Thymus (tissue), 11 donors: ENCODE measurements at regions not wholly inside any gene's neighbourhood (a gene's known extent, or its start where the extent isn't known, plus 50 kb on each side); places are given as distances from the start of the nearest gene placed in this dataset.

Experiments
- DNase-seq, 9 donors: peaks; one replicate each; pipeline ENCODE4 v3.0.0-alpha.2; 2013; ENCODE audit warnings: low spot score in 9 of 9, low read depth in 6 of 9, missing footprints in 1 of 9
- H3K27ac ChIP-seq, 2 donors: one replicate each; pipeline ENCODE4 v1.5.1; 2013; ENCODE audit warnings: control low read depth in 1 of 2, low read depth in 1 of 2, low read length in 1 of 2, mild to moderate bottlenecking in 1 of 2, moderate library complexity in 1 of 2
- H3K27me3 ChIP-seq, 2 donors: one replicate each; pipeline ENCODE4 v1.5.1; 2013; ENCODE audit warnings: low read length in 1 of 2; ENCODE audit not compliant: control insufficient read depth in 2 of 2, insufficient read depth in 1 of 2
- H3K36me3 ChIP-seq, 2 donors: one replicate each; pipeline ENCODE4 v1.5.1; 2013; ENCODE audit warnings: low read length in 1 of 2, mild to moderate bottlenecking in 1 of 2, moderate library complexity in 1 of 2; ENCODE audit not compliant: control insufficient read depth in 2 of 2, insufficient read depth in 2 of 2
- H3K4me1 ChIP-seq, 2 donors: one replicate each; pipeline ENCODE4 v1.5.1; 2013; ENCODE audit warnings: low read length in 2 of 2; ENCODE audit not compliant: control insufficient read depth in 2 of 2, insufficient read depth in 2 of 2
- H3K4me3 ChIP-seq, 2 donors: one replicate each; pipeline ENCODE4 v1.5.1; 2013; ENCODE audit warnings: low read length in 2 of 2, control low read depth in 1 of 2, mild to moderate bottlenecking in 1 of 2
- H3K9me3 ChIP-seq, 2 donors: one replicate each; pipeline ENCODE4 v1.5.1; 2013; ENCODE audit warnings: low read length in 1 of 2, mild to moderate bottlenecking in 1 of 2; ENCODE audit not compliant: control insufficient read depth in 2 of 2, insufficient read depth in 1 of 2
- WGBS: extraction: QIAGEN DNeasy Blood & Tissue Kit; methylation state at CpG from one replicate; pipeline ENCODE4 v1.1.7; 2013; 5-methylcytosine and 5-hydroxymethylcytosine counted together
- donor health status: healthy.

- 93% methylated on average over 16 of the region's 16 CpGs for WGBS
- no peaks in the 10 kb centered on the region for H3K27me3 ChIP-seq
- no peak overlapping the region for H3K4me3 ChIP-seq
- H3K4me1 ChIP-seq, result no peaks in the 10 kb centered on the region
- no peak overlapping the region for H3K27ac ChIP-seq
- no peaks in the 10 kb centered on the region for H3K36me3 ChIP-seq
- DNase-seq, result no peak
- peaks cover 3 to 12% of the 10 kb centered on the region in 2 donors for H3K9me3 ChIP-seq
Observed at GRCh38 chr7:53812135-53812534, 730.0 kb upstream of the VSTM2A start.

- H3K9me3 ChIP-seq, result peaks cover 0 to 8% of the 10 kb centered on the region in 2 donors
- H3K27ac ChIP-seq, result no peak overlapping the region
- no peaks in the 10 kb centered on the region for H3K27me3 ChIP-seq
- WGBS, result 90% methylated on average over 3 of the region's 3 CpGs
- no peaks in the 10 kb centered on the region for H3K36me3 ChIP-seq
- DNase-seq, result no peak
- no peak overlapping the region for H3K4me3 ChIP-seq
- H3K4me1 ChIP-seq, result no peaks in the 10 kb centered on the region
Observed at GRCh38 chr7:53835301-53835700, 706.9 kb upstream of the VSTM2A start.

DNA sequence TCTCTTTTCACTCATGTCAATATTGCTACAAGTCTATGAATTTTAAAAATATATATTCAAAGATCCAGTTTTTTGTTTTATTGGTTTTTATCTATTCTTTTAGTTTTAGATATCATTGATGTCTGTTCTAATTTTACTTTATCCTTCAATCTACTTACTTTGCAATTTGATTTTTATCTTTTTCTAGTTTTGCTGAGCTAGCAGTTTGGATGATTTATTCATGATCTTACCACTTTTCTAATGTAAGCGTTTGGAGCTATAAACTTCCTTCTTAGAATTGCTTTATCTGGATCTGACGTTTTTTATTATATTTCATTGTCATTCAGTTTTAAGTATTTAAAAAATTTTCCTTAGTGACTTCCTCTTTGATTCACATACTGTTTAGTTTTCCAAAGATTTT, 664.5 kb upstream of the VSTM2A start:
- 14% methylated on average over 2 of the region's 2 CpGs for WGBS
- H3K27me3 ChIP-seq, result no peaks in the 10 kb centered on the region
- DNase-seq, result no peak
- no peak overlapping the region for H3K27ac ChIP-seq
- H3K4me3 ChIP-seq, result no peak overlapping the region
- peaks cover 1 to 4% of the 10 kb centered on the region in 2 donors for H3K9me3 ChIP-seq
- H3K36me3 ChIP-seq, result no peaks in the 10 kb centered on the region
- no peaks in the 10 kb centered on the region for H3K4me1 ChIP-seq

- WGBS, result 94% methylated on average over 9 of the region's 9 CpGs
- H3K4me1 ChIP-seq, result no peaks in the 10 kb centered on the region
- no peak overlapping the region for H3K4me3 ChIP-seq
Observed at GRCh38 chr7:53900856-53901528, 641.2 kb upstream of the VSTM2A start.

GRCh38 chr7:53904355-53904754, 637.8 kb upstream of the VSTM2A start:
- Histone ChIP-seq H3K4me3 (no peak overlapping the region), H3K36me3 (no peaks in the 10 kb centered on the region), H3K9me3 (peaks cover 3 to 19% of the 10 kb centered on the region in 2 donors), H3K27me3 (no peaks in the 10 kb centered on the region), H3K27ac (no peak overlapping the region), H3K4me1 (no peaks in the 10 kb centered on the region)
- no peak for DNase-seq
- WGBS, result 72% methylated on average over 3 of the region's 3 CpGs

More at GRCh38 chr7:53900856-53901528, 641.2 kb upstream of the VSTM2A start:
- Histone ChIP-seq H3K36me3 (no peaks in the 10 kb centered on the region), H3K27me3 (no peaks in the 10 kb centered on the region), H3K27ac (no peak overlapping the region), H3K9me3 (peaks cover 3 to 8% of the 10 kb centered on the region in 2 donors)
- no peak for DNase-seq

DNA sequence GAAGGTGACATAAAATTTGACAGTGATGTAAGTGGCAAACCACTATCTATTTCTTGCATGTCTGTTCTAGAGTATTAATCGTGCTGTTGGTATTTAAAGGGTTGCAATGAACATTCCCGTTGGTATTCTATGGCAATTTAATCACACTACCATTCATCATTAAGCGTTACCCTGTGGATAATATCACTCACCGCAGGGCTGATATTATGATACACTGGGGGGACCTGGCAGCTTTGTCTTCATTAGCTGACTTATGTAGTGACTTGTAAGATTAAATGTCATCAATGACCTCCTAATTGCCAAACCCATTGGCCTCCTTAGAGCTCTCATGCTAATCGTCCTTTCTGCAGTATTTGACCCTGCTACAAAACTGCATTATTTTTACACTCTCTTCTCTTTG, 624.5 kb upstream of the VSTM2A start:
- no peak overlapping the region for H3K4me3 ChIP-seq
- DNase-seq, result no peak
- no peaks in the 10 kb centered on the region for H3K4me1 ChIP-seq
- no peaks in the 10 kb centered on the region for H3K27me3 ChIP-seq
- no peaks in the 10 kb centered on the region for H3K36me3 ChIP-seq
- WGBS, result 88% methylated on average over 5 of the region's 5 CpGs
- H3K27ac ChIP-seq, result no peak overlapping the region
- peaks cover 4 to 10% of the 10 kb centered on the region in 2 donors for H3K9me3 ChIP-seq

DNA sequence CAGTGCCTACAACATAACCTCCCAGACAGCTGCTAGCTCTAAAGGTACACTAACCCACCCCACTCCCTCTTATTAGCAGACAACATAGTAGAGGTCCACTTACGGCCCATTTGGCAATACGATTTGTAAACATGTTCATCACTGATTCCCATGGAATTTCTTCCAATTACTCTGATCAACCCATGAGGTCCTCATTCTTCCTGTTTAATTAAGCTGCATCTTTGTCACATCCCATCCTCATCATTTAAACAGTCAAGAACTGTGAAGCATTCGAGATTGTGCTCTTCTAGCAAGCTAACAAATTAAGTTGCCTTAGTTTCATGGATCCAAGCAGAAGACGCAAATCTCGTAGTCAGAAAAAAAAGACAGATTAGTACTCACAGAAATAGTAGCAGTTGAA, 622.2 kb upstream of the VSTM2A start:
- DNase-seq, result no peak
- Histone ChIP-seq H3K27me3 (no peaks in the 10 kb centered on the region), H3K4me3 (no peak overlapping the region), H3K27ac (no peak overlapping the region), H3K36me3 (no peaks in the 10 kb centered on the region), H3K9me3 (peaks cover 2 to 9% of the 10 kb centered on the region in 2 donors), H3K4me1 (no peaks in the 10 kb centered on the region)
- 89% methylated on average over 5 of the region's 5 CpGs for WGBS

DNA sequence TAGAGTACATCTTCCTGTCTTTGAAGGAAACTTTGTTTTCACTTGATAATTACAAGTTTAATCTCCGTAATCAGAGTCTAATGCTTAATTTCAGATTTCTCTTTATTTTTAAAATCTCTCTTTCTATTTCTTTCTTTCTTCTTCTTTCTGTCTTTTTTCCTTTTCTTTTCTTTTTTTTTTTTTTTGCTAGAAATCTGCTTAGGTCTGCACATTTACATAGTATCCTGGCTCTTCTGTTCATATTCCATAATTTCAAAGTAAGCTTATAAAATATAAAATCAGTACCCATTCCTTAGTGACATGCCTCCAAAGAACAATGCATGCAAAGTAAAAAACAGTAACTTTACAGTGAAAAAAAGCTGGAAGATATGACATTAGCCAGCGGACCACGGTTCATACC, 601.7 kb upstream of the VSTM2A start:
- 95% methylated on average over 3 of the region's 3 CpGs for WGBS
- Histone ChIP-seq H3K27me3 (no peaks in the 10 kb centered on the region), H3K4me1 (no peaks in the 10 kb centered on the region), H3K9me3 (no peaks in the 10 kb centered on the region), H3K27ac (no peak overlapping the region), H3K4me3 (no peak overlapping the region), H3K36me3 (no peaks in the 10 kb centered on the region)
- DNase-seq, result no peak

- H3K4me3 ChIP-seq, result no peak overlapping the region
- no peaks in the 10 kb centered on the region for H3K9me3 ChIP-seq
- 94% methylated on average over 6 of the region's 6 CpGs for WGBS
- no peak for DNase-seq
- H3K4me1 ChIP-seq, result no peaks in the 10 kb centered on the region
- no peaks in the 10 kb centered on the region for H3K36me3 ChIP-seq
- H3K27ac ChIP-seq, result no peak overlapping the region
- no peaks in the 10 kb centered on the region for H3K27me3 ChIP-seq
Observed at GRCh38 chr7:53947732-53948131, 594.4 kb upstream of the VSTM2A start.
